ENCODE measurements at regions not wholly inside any gene's neighbourhood (a gene's known extent, or its start where the extent isn't known, plus 50 kb on each side); places are given as distances from the start of the nearest gene placed in this dataset.

DNA sequence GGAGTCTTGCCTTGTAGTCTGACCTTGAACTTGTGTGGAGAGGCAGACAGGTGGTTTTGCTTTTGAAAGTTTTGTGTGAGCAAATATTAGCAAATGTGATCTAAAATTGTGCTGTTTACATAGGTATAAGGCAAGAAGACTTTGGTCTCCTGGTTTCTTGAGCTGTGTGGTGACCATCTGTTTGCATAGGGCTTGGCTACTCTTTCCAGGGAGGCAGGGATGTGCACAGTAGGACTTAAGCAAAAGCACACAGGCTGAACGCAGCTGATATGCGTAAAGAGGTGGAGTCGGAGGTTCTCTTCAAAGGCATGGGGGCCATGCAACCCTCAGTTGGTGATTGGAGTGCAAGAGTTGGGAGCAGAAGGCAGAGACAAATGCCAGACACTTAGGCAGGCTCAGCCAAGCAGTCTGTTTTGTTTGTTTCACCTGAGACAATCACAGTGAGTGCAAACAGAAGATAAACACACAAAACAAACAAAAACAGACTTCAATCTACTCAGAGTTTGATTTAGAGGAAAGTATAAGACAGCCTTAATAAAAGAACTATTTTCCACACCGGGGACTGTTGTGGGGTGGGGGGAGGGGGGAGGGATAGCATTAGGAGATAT is 744.2 kb downstream of the MTRR start:
- Histone ChIP-seq H3F3A (ENCODE audit: insufficient read depth, low read length) (no peaks in the 10 kb centered on the region), H3K27ac (ENCODE audit: low read depth, low read length, poor library complexity, severe bottlenecking) (no peak overlapping the region), H3K36me3 (ENCODE audit: insufficient read depth, low read length) (no peaks in the 10 kb centered on the region), H3K4me1 (ENCODE audit: insufficient read depth, low read length, severe bottlenecking) (no peaks in the 10 kb centered on the region), H3K9me3 (ENCODE audit: low read length) (no peaks in the 10 kb centered on the region), H4K20me1 (ENCODE audit: insufficient read depth, low read length) (no peaks in the 10 kb centered on the region), H3K9ac (ENCODE audit: low read length) (no peak overlapping the region), H3K4me3 (ENCODE audit: low read depth, low read length, poor library complexity, severe bottlenecking) (no peak overlapping the region), H2AFZ (ENCODE audit: low read length) (no peak overlapping the region), H3K27me3 (ENCODE audit: insufficient read depth, low read length) (no peaks in the 10 kb centered on the region), H3K9me2 (ENCODE audit: low read depth, low read length) (no peaks in the 10 kb centered on the region), H3K79me2 (ENCODE audit: insufficient read depth, low read length) (no peaks in the 10 kb centered on the region), H3K4me2 (ENCODE audit: low read length) (no peak overlapping the region)
- TF ChIP-seq, protein P1, sequence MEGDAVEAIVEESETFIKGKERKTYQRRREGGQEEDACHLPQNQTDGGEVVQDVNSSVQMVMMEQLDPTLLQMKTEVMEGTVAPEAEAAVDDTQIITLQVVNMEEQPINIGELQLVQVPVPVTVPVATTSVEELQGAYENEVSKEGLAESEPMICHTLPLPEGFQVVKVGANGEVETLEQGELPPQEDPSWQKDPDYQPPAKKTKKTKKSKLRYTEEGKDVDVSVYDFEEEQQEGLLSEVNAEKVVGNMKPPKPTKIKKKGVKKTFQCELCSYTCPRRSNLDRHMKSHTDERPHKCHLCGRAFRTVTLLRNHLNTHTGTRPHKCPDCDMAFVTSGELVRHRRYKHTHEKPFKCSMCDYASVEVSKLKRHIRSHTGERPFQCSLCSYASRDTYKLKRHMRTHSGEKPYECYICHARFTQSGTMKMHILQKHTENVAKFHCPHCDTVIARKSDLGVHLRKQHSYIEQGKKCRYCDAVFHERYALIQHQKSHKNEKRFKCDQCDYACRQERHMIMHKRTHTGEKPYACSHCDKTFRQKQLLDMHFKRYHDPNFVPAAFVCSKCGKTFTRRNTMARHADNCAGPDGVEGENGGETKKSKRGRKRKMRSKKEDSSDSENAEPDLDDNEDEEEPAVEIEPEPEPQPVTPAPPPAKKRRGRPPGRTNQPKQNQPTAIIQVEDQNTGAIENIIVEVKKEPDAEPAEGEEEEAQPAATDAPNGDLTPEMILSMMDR (IDR thresholded peaks at IDR 0.05; ENCODE audit: low read length) = no peak
- TF ChIP-seq EZH2 (IDR thresholded peaks at IDR 0.05; ENCODE audit: borderline replicate concordance, low read length) = no peak

DNA sequence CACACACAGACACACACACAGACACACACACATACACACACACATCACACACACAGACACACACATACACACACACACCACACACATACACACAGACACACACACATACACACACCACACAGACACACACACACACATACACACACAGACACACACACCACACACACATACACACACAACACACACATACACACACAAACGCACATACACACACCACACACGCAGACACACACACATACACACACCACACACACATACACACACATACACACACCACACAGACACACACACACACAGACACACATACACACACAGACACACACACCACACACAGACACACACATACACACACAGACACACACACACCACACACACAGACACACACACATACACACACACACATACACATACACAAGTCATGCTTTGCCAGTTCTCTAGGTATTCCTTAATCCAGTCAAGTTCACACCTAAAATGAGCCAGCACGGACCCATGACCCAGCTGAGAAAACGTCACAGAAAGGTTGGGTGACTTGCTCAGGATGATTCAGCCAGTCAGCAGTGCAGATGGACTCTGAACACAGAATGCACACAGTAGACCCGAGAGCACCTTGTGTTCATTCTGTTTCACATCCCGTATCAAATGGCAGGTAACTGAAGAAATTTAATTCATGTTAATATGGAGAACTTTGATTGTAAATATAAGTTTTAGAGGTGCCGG is 746.4 kb downstream of the MTRR start:
- no peaks in the 10 kb centered on the region for H3K9me3 ChIP-seq (ENCODE audit: low read length)
- H3K27me3 ChIP-seq (ENCODE audit: insufficient read depth, low read length) = no peaks in the 10 kb centered on the region
- H3K9ac ChIP-seq (ENCODE audit: low read length) = no peak overlapping the region
- no peaks in the 10 kb centered on the region for H4K20me1 ChIP-seq (ENCODE audit: insufficient read depth, low read length)
- H3K9me2 ChIP-seq (ENCODE audit: low read depth, low read length) = no peaks in the 10 kb centered on the region
- no peaks in the 10 kb centered on the region for H3K79me2 ChIP-seq (ENCODE audit: insufficient read depth, low read length)
- TF ChIP-seq, protein P1 (IDR thresholded peaks at IDR 0.05; ENCODE audit: low read length) = no peak
- TF ChIP-seq EZH2 (IDR thresholded peaks at IDR 0.05; ENCODE audit: borderline replicate concordance, low read length) = no peak
- H3F3A ChIP-seq (ENCODE audit: insufficient read depth, low read length) = no peaks in the 10 kb centered on the region
- no peaks in the 10 kb centered on the region for H3K36me3 ChIP-seq (ENCODE audit: insufficient read depth, low read length)
- H3K27ac ChIP-seq (ENCODE audit: low read depth, low read length, poor library complexity, severe bottlenecking) = no peak overlapping the region
- no peaks in the 10 kb centered on the region for H3K4me1 ChIP-seq (ENCODE audit: insufficient read depth, low read length, severe bottlenecking)
- H2AFZ ChIP-seq (ENCODE audit: low read length) = no peak overlapping the region
- H3K4me3 ChIP-seq (ENCODE audit: low read depth, low read length, poor library complexity, severe bottlenecking) = no peak overlapping the region
- H3K4me2 ChIP-seq (ENCODE audit: low read length) = no peak overlapping the region

DNA sequence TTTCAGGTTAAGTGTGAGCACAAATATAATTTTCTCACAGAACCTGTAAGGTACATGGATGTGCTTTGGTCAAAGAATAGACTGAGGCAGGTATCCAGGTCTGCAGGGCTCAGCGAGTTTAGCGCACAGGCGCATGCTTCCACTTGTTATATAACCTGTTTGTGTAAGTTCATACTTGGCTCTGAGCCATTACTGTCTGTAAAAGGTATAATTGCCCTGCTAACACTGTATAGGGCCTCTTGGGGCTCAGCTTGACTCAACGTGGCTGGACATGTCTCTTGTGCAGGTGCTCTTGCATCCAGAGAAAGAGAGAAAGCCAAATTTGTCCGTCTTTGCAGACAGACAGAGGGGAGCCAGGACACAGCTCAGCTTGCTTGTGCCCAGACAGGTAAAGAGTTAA is 759.6 kb downstream of the MTRR start:
- Histone ChIP-seq H3F3A (ENCODE audit: insufficient read depth, low read length) (no peaks in the 10 kb centered on the region), H3K9me3 (ENCODE audit: low read length) (no peaks in the 10 kb centered on the region), H4K20me1 (ENCODE audit: insufficient read depth, low read length) (no peaks in the 10 kb centered on the region), H3K27ac (ENCODE audit: low read depth, low read length, poor library complexity, severe bottlenecking) (no peak overlapping the region), H3K27me3 (ENCODE audit: insufficient read depth, low read length) (no peaks in the 10 kb centered on the region), H2AFZ (ENCODE audit: low read length) (no peak overlapping the region), H3K4me3 (ENCODE audit: low read depth, low read length, poor library complexity, severe bottlenecking) (no peak overlapping the region), H3K79me2 (ENCODE audit: insufficient read depth, low read length) (no peaks in the 10 kb centered on the region), H3K4me2 (ENCODE audit: low read length) (no peak overlapping the region), H3K9ac (ENCODE audit: low read length) (no peak overlapping the region), H3K4me1 (ENCODE audit: insufficient read depth, low read length, severe bottlenecking) (no peaks in the 10 kb centered on the region), H3K9me2 (ENCODE audit: low read depth, low read length) (no peaks in the 10 kb centered on the region), H3K36me3 (ENCODE audit: insufficient read depth, low read length) (no peaks in the 10 kb centered on the region)
- no peak for TF ChIP-seq EZH2 (IDR thresholded peaks at IDR 0.05; ENCODE audit: borderline replicate concordance, low read length)
- TF ChIP-seq, protein P1 (IDR thresholded peaks at IDR 0.05; ENCODE audit: low read length) = no peak

All from OCI-LY1 (cell line).